NCI-H69 (cell line): ENCODE measurements at regions not wholly inside any gene's neighbourhood (a gene's known extent, or its start where the extent isn't known, plus 50 kb on each side); places are given as distances from the start of the nearest gene placed in this dataset.
"Not testable (repeated sequence)": the region's sequence is repeated elsewhere in the genome, so short reads cannot be mapped to it uniquely, and the experiment has no call there.

ENCODE experiments used
- DNase-seq: peaks from one replicate; lab custom pipeline; 2025; lab: John Stamatoyannopoulos, UW

GRCh38 chr15:91620229-91620628 is 233.3 kb upstream of the SLCO3A1 start:
- peak; percentile 7 for DNase-seq

- no peak for DNase-seq
Measured at GRCh38 chr15:91622235-91622634, 231.3 kb upstream of the SLCO3A1 start.

- DNase-seq, result no peak
Measured at GRCh38 chr15:91622711-91623342, 230.7 kb upstream of the SLCO3A1 start.

- DNase-seq, result no peak
Measured at GRCh38 chr15:91624353-91624968, 229.0 kb upstream of the SLCO3A1 start.

DNA sequence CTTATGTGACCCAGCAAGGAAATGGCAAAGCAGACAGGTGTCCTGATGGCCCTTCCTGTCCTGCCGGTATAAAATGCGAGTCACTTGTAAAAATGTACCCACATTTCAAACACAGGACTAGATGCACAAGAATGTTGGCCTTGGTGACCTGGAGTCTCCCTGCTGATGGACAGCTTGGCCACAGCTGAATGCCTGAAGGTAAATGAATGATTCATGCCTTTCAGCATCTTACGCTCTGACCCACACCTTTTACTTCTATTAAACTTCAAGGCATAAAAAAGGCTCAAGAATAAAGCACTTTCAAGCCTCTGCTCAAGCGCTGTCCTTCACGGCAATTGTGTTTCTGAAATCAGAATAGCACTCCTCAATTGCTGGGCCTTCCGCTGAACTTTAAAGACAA is 228.0 kb upstream of the SLCO3A1 start:
- DNase-seq, result no peak

DNA sequence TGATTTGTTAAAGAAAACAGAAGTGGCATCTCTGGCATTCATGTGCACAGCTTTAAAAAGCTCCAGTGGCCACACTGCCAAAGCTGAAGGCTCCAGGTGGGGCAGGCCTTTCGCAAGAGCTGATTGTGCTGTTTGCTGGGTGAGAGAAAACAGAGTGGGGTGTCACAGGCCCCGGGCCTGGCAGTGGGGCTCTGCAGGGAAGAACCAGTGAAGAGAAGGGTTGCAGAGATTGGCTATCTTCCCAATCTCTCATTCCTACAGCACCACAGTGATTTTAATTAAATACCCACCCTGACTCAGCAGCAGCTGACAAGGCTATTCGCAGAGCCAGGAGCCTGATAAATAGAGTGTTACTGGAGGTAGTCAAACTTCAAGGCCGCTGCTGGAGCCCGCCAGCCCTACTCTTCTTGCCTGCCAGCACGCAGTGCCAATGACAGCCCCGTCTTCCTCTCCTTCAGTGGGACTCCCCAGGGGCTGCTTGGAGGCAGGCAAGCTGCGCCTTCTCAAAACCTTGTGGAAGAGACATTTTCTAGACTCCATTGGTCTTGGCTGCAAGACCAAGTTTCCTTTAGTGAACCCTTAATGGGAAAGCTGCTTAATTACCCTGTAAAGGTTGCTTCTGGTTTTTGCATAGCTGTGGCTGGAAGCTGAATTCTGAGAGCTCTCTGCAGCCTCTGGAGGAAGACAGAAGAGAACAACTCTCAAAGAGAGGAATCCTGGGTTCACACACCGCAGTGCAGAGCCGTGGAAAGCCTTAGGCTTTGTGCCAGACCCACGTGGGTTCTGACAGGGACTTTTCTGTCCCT is 225.8 kb upstream of the SLCO3A1 start:
- peak; percentile 15 for DNase-seq

GRCh38 chr15:91630090-91630489 is 223.4 kb upstream of the SLCO3A1 start:
- no peak for DNase-seq

GRCh38 chr15:91632176-91632575 is 221.3 kb upstream of the SLCO3A1 start:
- DNase-seq, result no peak

- no peak for DNase-seq
Measured at GRCh38 chr15:91632981-91633380, 220.5 kb upstream of the SLCO3A1 start.

GRCh38 chr15:91634179-91634578 is 219.3 kb upstream of the SLCO3A1 start:
- DNase-seq, result no peak

DNA sequence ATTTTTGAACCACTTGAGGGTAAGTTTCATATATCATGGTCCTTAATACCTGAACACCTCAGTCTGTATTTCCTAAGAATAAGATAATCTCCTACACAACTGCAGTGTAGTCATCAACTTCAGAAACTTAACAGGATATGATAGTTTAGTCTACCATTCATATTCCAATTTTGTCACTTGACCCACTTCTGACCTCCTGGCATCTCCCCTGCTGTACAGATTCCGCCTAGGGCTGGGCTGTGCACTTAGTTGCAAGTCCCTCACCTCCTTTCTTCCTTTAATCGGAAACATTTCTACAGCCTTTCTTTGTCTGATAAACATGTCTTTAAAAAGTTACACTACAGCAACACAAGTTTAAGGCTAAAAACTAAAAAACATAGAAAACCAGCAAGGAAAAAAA is 218.4 kb upstream of the SLCO3A1 start:
- DNase-seq, result no peak

DNA sequence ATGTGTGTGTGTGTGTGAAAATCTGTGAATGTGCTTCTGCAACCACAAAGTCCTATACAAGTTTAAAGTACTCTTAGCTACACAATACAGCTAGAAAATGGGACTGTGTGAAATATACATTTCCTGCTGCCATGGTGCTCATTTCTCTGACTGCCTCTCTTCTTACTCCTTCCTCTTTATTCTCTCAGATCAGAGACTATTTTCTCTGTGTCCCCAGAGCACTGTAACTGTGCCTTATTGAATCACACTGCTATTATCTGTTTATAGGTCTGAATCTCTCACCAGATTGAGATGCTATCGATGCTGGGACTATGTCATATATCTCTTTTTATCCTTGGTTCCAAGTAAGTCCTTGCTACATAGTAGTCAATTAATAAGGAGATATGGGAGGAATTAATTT is 217.9 kb upstream of the SLCO3A1 start:
- DNase-seq, result no peak

- DNase-seq, result no peak
Measured at GRCh38 chr15:91649016-91649415, 204.5 kb upstream of the SLCO3A1 start.

- DNase-seq, result no peak
Measured at GRCh38 chr15:91649831-91650321, 203.6 kb upstream of the SLCO3A1 start.

DNA sequence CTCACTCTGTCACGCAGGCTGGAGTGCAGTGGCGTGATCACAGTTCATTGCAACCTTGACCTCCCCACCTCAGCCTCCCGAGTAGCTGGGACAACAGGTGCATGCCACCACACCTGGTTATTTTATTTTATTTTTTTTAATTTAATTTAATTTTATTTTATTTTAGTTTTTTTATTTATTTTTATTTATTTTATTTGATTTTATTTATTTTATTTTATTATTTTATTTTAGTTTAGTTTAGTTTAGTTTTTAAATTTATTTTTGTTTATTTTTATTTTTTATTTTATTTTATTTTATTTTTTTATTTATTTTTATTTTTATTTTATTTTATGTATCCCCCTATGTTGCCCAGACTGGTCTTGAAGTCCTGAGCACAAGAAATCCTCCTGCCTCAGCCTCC is 202.3 kb upstream of the SLCO3A1 start:
- DNase-seq, result no peak

GRCh38 chr15:91652610-91653207 is 200.8 kb upstream of the SLCO3A1 start:
- no peak for DNase-seq

- not testable (repeated sequence) for DNase-seq
Measured at GRCh38 chr15:91655563-91656290, 197.8 kb upstream of the SLCO3A1 start.

DNA sequence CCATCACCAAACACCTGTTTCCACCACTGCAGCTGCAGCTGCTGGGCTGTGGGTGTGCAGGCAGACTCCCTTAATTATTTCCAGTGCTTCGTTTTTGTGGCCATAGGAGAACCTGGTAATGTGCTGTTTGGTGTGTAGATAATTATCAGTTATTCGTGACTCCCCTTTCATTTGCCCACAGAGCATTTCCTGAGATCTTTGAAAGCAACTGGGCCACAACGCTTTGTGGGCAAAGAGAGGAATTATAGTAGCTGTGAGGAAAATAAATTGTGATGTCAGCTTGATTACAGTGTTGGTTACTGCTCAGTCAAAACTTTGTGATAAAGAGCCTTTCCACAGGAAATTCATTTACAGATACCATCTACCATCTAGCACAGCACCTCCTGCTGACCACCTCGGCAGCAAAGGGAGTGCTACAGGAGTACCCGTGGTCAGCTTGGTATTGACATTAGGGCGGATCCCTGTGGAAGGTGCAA is 193.3 kb upstream of the SLCO3A1 start:
- peak; percentile 88 for DNase-seq

DNA sequence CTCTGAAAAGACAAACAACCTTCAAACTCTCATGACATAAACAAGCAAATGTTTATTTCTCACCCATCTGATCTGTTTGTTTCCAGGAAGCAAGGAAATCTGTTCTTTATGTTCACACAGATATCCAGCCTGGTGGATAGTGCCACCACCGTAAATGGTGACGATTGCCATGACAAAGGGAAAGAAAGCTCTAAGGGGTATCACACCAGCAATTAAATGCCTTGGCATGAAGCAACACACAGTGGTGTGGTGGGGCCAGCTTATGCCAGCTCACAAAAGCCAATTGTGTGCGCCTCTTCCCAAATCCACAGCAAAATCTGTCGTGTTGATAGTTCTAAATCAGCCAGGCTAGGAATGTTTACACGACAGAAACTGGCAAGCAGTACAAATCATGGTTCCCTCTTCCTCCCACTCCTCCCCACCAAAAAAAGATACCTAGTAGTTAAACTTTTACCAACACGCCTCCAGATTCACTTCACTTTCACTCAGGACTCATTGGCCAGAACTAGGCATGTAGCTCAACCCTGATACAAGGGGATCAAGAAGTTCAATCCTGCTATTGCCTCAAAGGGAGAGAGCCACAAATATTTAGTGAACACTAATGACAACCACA is 189.2 kb upstream of the SLCO3A1 start:
- DNase-seq, result no peak

- no peak for DNase-seq
Measured at GRCh38 chr15:91665212-91665611, 188.3 kb upstream of the SLCO3A1 start.

DNA sequence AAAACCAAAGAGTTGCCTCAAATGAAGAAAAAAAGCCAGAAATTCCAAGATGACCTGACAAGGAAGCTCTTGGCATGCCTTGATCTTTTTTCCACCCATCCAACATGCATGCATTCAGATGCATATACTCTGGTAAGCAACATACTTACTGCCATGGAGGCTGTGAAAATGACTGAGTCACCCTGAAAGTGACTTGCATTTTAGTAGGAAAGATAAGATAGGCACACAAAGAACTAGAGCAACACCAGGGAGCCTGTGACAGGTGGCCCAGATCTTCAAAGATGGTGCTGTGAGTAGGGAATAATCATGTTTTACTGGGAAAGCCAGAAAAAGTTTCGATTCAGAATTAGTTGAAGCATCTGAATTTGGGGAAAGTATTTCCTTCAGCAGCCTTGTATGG is 185.1 kb upstream of the SLCO3A1 start:
- no peak for DNase-seq
